Loucy (cell line): ENCODE measurements at regions not wholly inside any gene's neighbourhood (a gene's known extent, or its start where the extent isn't known, plus 50 kb on each side); places are given as distances from the start of the nearest gene placed in this dataset.

ENCODE experiments used
- H2AFZ ChIP-seq: fragments of 200-600 bp; sonication (generic); 2 replicates; pipeline ENCODE4 v1.6.0; 2016; ENCODE audit warnings: antibody characterized with exemption, mild to moderate bottlenecking, low read length, moderate library complexity
- H3F3A ChIP-seq: fragments of 200-600 bp; 2 replicates; pipeline ENCODE4 v1.6.0; 2016; ENCODE audit warnings: antibody characterized with exemption, low read depth, mild to moderate bottlenecking
- H3K27me3 ChIP-seq: fragments of 200-600 bp; sonication (generic); 2 replicates; pipeline ENCODE4 v1.6.1; 2014; ENCODE audit warnings: low read length, mild to moderate bottlenecking; ENCODE audit not compliant: insufficient read depth, poor library complexity, severe bottlenecking
- H3K36me3 ChIP-seq: fragments of 200-600 bp; sonication (generic); 2 replicates; pipeline ENCODE4 v1.6.1; 2016; ENCODE audit warnings: low read length; ENCODE audit not compliant: insufficient read depth
- H3K4me1 ChIP-seq: fragments of 200-600 bp; sonication (generic); 2 replicates; pipeline ENCODE4 v1.5.1; 2014; ENCODE audit warnings: low read length, mild to moderate bottlenecking; ENCODE audit not compliant: insufficient read depth, poor library complexity, severe bottlenecking
- H3K4me2 ChIP-seq: fragments of 200-600 bp; sonication (generic); 2 replicates; pipeline ENCODE4 v1.6.0; 2014; ENCODE audit warnings: antibody characterized with exemption, low read length, low read depth, mild to moderate bottlenecking; ENCODE audit not compliant: poor library complexity, severe bottlenecking
- H3K4me3 ChIP-seq: fragments of 200-600 bp; sonication (generic); 2 replicates; pipeline ENCODE4 v1.5.1; 2014; ENCODE audit warnings: low read length, mild to moderate bottlenecking, mixed read lengths; ENCODE audit not compliant: poor library complexity, severe bottlenecking
- H3K79me2 ChIP-seq: fragments of 200-600 bp; sonication (generic); 2 replicates; pipeline ENCODE4 v1.6.1; 2014; ENCODE audit warnings: low read length; ENCODE audit not compliant: insufficient read depth
- H3K9ac ChIP-seq: fragments of 200-600 bp; sonication (generic); 2 replicates; pipeline ENCODE4 v1.6.0; 2014; ENCODE audit warnings: mild to moderate bottlenecking, low read depth, low read length, moderate library complexity; ENCODE audit not compliant: poor library complexity, severe bottlenecking
- H3K9me2 ChIP-seq: fragments of 200-600 bp; sonication (generic); replicated peaks from 2 replicates; pipeline ENCODE4 v1.6.1; 2016; ENCODE audit warnings: low read depth, low read length, mixed read lengths
- H3K9me3 ChIP-seq: fragments of 200-600 bp; sonication (generic); 2 replicates; pipeline ENCODE4 v1.6.1; 2014; ENCODE audit warnings: mild to moderate bottlenecking, antibody characterized with exemption, low read length, low read depth; ENCODE audit not compliant: insufficient read depth
- H4K20me1 ChIP-seq: fragments of 200-600 bp; sonication (generic); 2 replicates; pipeline ENCODE4 v1.6.0; 2014; ENCODE audit warnings: antibody characterized with exemption, low read length, mild to moderate bottlenecking; ENCODE audit not compliant: insufficient read depth, poor library complexity, severe bottlenecking
- EZH2phosphoT487 ChIP-seq: fragments of 200-600 bp; IDR thresholded peaks from 2 replicates; pipeline ENCODE4 v1.6.1; 2018; ENCODE audit warnings: antibody characterized with exemption, mild to moderate bottlenecking, moderate library complexity, borderline replicate concordance
- TF ChIP-seq, protein P1 (sequence below): fragments of 200-600 bp; sonication (generic); conservative IDR thresholded peaks from 2 replicates; pipeline ENCODE4 v1.5.1; 2014; ENCODE audit warnings: mild to moderate bottlenecking, antibody characterized with exemption, low read length

DNA sequence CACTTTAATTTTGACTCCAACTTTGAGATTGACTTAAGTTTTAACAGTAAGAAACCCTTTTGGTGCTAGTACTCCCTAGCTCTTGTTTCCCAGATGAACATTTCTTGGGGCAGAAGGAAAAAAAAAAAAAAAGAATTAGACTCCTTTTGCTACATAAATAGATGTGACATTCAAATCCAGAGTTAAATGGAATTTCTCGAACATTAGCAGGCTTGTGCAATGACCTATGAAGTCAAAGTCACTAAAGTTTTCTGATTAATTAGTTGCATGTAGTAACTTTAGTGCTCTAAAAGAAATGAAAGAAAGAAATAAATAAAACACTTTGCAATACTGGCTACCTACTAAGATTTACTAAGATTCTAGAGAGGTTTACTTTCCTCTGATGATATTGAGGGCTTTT is 106.8 kb downstream of the TMEM174 start:
- no peak for TF ChIP-seq EZH2phosphoT487
- TF ChIP-seq, protein P1, sequence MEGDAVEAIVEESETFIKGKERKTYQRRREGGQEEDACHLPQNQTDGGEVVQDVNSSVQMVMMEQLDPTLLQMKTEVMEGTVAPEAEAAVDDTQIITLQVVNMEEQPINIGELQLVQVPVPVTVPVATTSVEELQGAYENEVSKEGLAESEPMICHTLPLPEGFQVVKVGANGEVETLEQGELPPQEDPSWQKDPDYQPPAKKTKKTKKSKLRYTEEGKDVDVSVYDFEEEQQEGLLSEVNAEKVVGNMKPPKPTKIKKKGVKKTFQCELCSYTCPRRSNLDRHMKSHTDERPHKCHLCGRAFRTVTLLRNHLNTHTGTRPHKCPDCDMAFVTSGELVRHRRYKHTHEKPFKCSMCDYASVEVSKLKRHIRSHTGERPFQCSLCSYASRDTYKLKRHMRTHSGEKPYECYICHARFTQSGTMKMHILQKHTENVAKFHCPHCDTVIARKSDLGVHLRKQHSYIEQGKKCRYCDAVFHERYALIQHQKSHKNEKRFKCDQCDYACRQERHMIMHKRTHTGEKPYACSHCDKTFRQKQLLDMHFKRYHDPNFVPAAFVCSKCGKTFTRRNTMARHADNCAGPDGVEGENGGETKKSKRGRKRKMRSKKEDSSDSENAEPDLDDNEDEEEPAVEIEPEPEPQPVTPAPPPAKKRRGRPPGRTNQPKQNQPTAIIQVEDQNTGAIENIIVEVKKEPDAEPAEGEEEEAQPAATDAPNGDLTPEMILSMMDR: no peak
- no peaks in the 10 kb centered on the region for H3K9me2 ChIP-seq
- no peak overlapping the region for H2AFZ ChIP-seq
- no peaks in the 10 kb centered on the region for H3K4me1 ChIP-seq
- no peaks in the 10 kb centered on the region for H3K27me3 ChIP-seq
- H3K9me3 ChIP-seq: no peaks in the 10 kb centered on the region
- no peaks in the 10 kb centered on the region for H4K20me1 ChIP-seq
- no peaks in the 10 kb centered on the region for H3F3A ChIP-seq
- no peak overlapping the region for H3K9ac ChIP-seq
- H3K4me3 ChIP-seq: no peak overlapping the region
- H3K36me3 ChIP-seq: no peaks in the 10 kb centered on the region
- no peaks in the 10 kb centered on the region for H3K79me2 ChIP-seq
- H3K4me2 ChIP-seq: no peak overlapping the region

DNA sequence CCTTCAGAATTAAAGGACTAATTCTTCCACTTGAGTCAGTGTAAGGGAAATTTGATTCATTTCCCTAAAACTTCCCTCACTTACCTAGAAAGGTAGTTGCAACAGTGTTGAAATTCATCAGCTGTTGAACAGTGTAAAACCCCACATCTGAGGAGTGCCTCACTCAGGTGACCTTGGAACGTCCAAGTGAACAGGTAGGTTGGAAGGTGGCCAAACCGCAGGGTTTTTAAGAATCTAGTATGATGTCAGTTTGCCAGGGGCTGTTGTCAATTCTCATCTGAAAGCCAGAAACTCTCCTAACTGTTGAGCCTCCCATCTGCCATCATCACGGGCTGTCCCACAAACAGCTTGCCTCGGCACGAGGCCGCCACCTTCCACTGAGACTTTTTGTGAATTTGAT is 105.7 kb downstream of the TMEM174 start:
- no peak overlapping the region for H3K4me3 ChIP-seq
- H4K20me1 ChIP-seq: no peaks in the 10 kb centered on the region
- no peaks in the 10 kb centered on the region for H3K27me3 ChIP-seq
- no peaks in the 10 kb centered on the region for H3K9me3 ChIP-seq
- H3K9me2 ChIP-seq: no peaks in the 10 kb centered on the region
- no peaks in the 10 kb centered on the region for H3F3A ChIP-seq
- no peaks in the 10 kb centered on the region for H3K4me1 ChIP-seq
- H2AFZ ChIP-seq: no peak overlapping the region
- no peak overlapping the region for H3K9ac ChIP-seq
- H3K36me3 ChIP-seq: no peaks in the 10 kb centered on the region
- TF ChIP-seq EZH2phosphoT487: no peak
- TF ChIP-seq, protein P1: no peak
- H3K4me2 ChIP-seq: no peak overlapping the region
- no peaks in the 10 kb centered on the region for H3K79me2 ChIP-seq

DNA sequence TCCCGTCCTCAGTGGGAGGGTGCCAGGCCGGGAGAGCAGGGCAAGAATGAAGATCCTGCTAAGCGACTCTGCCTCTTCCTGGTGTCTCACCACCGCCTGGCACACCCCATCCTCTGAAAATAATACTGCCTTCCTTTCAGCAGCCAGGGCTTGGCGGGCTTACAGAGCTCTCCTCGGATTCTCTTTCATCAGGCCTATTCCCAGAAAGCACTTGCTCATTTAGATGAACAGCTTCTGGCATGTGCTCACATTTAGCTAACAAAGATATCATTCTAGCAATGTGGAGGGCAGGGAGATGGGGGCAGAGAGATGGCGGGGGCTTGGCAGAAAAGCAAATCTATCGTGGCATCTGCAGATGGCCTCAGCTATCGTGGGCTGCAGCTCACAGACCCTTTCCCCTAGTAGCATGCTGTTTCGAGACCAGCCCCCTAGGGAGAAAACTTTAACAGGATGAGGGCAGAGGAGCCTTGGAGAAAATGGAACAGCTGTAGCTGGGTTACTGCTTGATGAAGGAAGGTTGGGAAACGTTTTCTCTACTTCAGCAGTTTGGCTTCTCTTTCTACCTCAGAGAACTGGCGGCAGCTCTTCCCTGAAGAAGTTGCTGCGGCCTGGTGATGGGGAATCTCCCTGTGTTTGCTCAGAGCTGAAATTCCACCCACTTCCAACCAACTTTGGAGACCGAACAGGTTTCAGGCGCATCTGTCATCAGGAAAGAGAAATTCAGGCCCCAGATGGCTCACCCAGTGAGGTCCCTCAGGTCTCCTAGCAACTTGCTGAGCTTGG is 102.1 kb downstream of the TMEM174 start:
- Histone ChIP-seq H3K4me2 (no peak overlapping the region), H3F3A (no peaks in the 10 kb centered on the region), H3K36me3 (no peaks in the 10 kb centered on the region), H3K9me2 (no peaks in the 10 kb centered on the region), H3K4me1 (no peaks in the 10 kb centered on the region), H3K27me3 (no peaks in the 10 kb centered on the region), H3K4me3 (no peak overlapping the region), H3K9me3 (no peaks in the 10 kb centered on the region), H3K79me2 (no peaks in the 10 kb centered on the region), H3K9ac (no peak overlapping the region), H4K20me1 (no peaks in the 10 kb centered on the region), H2AFZ (no peak overlapping the region)
- TF ChIP-seq, protein P1: no peak
- no peak for TF ChIP-seq EZH2phosphoT487
